PC-3 (cell line): ENCODE measurements at regions not wholly inside any gene's neighbourhood (a gene's known extent, or its start where the extent isn't known, plus 50 kb on each side); places are given as distances from the start of the nearest gene placed in this dataset.

Experiments used
- ATAC-seq: fragments of 200-7000 bp; cut with Tn5 transposase; 2 replicates; pipeline ENCODE4 v1.9.1; 2020; ENCODE audit warnings: mild to moderate bottlenecking, moderate library complexity
- BruUV-seq: library from RNA; stranded (reverse); fragments of 400-500 nt; replicated peaks from 2 replicates; lab custom pipeline; 2021; lab: Mats Ljungman, UMichigan
- CTCF ChIA-PET: fragments of 300-600 bp; sonication (Branson Sonifier 250); formaldehyde crosslinking; loops from one replicate; lab custom pipeline; 2022; ENCODE audit warnings: antibody characterized with exemption; lab: Charles Lee
- POLR2A ChIA-PET: fragments of 300-600 bp; sonication (Branson Sonifier 250); formaldehyde crosslinking; loops from one replicate; lab custom pipeline; 2022; ENCODE audit warnings: antibody characterized with exemption; ENCODE audit not compliant: unreplicated experiment; lab: Charles Lee
- DNase-seq: peaks from one replicate; pipeline ENCODE4 v3.0.0-alpha.2; 2015
- H2AFZ ChIP-seq: fragments of 300-600 bp; sonication (generic); 2 replicates; pipeline ENCODE4 v1.6.0; 2016; ENCODE audit warnings: antibody characterized with exemption, low read length
- H3F3A ChIP-seq: fragments of 300-600 bp; sonication (generic); one replicate; pipeline ENCODE4 v1.6.0; 2017; ENCODE audit warnings: antibody characterized with exemption, low read length, control low read depth, mild to moderate bottlenecking; ENCODE audit not compliant: unreplicated experiment
- H3K27ac ChIP-seq: fragments of 300-600 bp; sonication (generic); 2 replicates; pipeline ENCODE4 v1.5.1; 2016; ENCODE audit warnings: mild to moderate bottlenecking, low read length
- H3K27me3 ChIP-seq: fragments of 300-600 bp; sonication (generic); 2 replicates; pipeline ENCODE4 v1.6.1; 2016; ENCODE audit warnings: low read length, mixed read lengths
- H3K36me3 ChIP-seq: fragments of 300-600 bp; sonication (generic); 2 replicates; pipeline ENCODE4 v1.6.1; 2016; ENCODE audit warnings: low read depth, mixed run types, low read length, mixed read lengths
- H3K4me1 ChIP-seq: fragments of 300-600 bp; sonication (generic); 2 replicates; pipeline ENCODE4 v1.5.1; 2016; ENCODE audit warnings: low read length; ENCODE audit not compliant: insufficient read depth
- H3K4me2 ChIP-seq: fragments of 300-600 bp; sonication (generic); 2 replicates; pipeline ENCODE4 v1.6.0; 2016; ENCODE audit warnings: low read length
- H3K4me3 ChIP-seq: fragments of 300-600 bp; sonication (generic); 2 replicates; pipeline ENCODE4 v1.5.1; 2016; ENCODE audit warnings: mild to moderate bottlenecking, low read length, mixed read lengths
- H3K79me2 ChIP-seq: fragments of 300-600 bp; sonication (generic); 2 replicates; pipeline ENCODE4 v1.6.1; 2017; ENCODE audit warnings: low read length, mixed read lengths
- H3K9ac ChIP-seq: fragments of 300-600 bp; sonication (generic); 2 replicates; pipeline ENCODE4 v1.6.0; 2016; ENCODE audit warnings: mild to moderate bottlenecking, low read length
- H3K9me2 ChIP-seq: fragments of 300-600 bp; sonication (generic); replicated peaks from 2 replicates; pipeline ENCODE4 v1.6.1; 2016; ENCODE audit warnings: mixed run types, low read length, mixed read lengths
- H3K9me3 ChIP-seq: fragments of 300-600 bp; sonication (generic); 2 replicates; pipeline ENCODE4 v1.6.1; 2016; ENCODE audit warnings: low read length, mixed read lengths
- H4K20me1 ChIP-seq: fragments of 300-600 bp; sonication (generic); 2 replicates; pipeline ENCODE4 v1.6.1; 2016; ENCODE audit warnings: low read length, mixed read lengths
- EZH2 ChIP-seq: fragments of 300-600 bp; sonication (generic); IDR thresholded peaks from one replicate; pipeline ENCODE4 v1.6.1; 2017; ENCODE audit warnings: antibody characterized with exemption, mild to moderate bottlenecking, low read length; ENCODE audit not compliant: unreplicated experiment
- EZH2phosphoT487 ChIP-seq: fragments of 300-600 bp; sonication (generic); IDR thresholded peaks from 2 replicates; pipeline ENCODE4 v1.6.1; 2018; ENCODE audit warnings: mild to moderate bottlenecking, antibody characterized with exemption, low read length, borderline replicate concordance
- intact Hi-C: fragments of 100-400 bp; cut with micrococcal nuclease; formaldehyde crosslinking; loops from 2 replicates; pipeline ENCODE4 v1.9.0; 2023
- TF ChIP-seq, protein P1 (sequence below): fragments of 300-600 bp; sonication (generic); conservative IDR thresholded peaks from 2 replicates; pipeline ENCODE4 v1.5.1; 2017; ENCODE audit warnings: antibody characterized with exemption, low read depth, mild to moderate bottlenecking, low read length

GRCh38 chr1:22344851-22345560, 106.6 kb upstream of the ZBTB40 start:
- intact Hi-C loops, result no loop called here

GRCh38 chr1:22347854-22348760, 103.5 kb upstream of the ZBTB40 start:
- DNase-seq, result peak; percentile 91
- ATAC-seq, result peak; percentile 96
- intact Hi-C loops, result loop anchor here (2.0 kb wide), 1 partner anchor 67 kb away; no protein-coding TSS in a partner anchor
- H3K36me3 ChIP-seq, result no peaks in the 10 kb centered on the region
- H3K27me3 ChIP-seq, result peaks cover 32% of the 10 kb centered on the region
- ChIA-PET POLR2A (no interaction called here), CTCF (interaction anchor here (0.7 kb wide), 1 partner anchor 68 kb away, joined by 4 read pairs; no protein-coding TSS in a partner anchor)
- H3K9me2 ChIP-seq, result no peaks in the 10 kb centered on the region
- no peaks in the 10 kb centered on the region for H3F3A ChIP-seq
- H3K4me3 ChIP-seq, result peak overlapping the region; percentile 34; the same call in 1 of the 2 replicates
- H3K9ac ChIP-seq, result no peak overlapping the region
- H3K9me3 ChIP-seq, result no peaks in the 10 kb centered on the region
- BruUV-seq, result no TSS peak
- peak overlapping the region; percentile 57 for H3K27ac ChIP-seq
- TF ChIP-seq, protein P1, sequence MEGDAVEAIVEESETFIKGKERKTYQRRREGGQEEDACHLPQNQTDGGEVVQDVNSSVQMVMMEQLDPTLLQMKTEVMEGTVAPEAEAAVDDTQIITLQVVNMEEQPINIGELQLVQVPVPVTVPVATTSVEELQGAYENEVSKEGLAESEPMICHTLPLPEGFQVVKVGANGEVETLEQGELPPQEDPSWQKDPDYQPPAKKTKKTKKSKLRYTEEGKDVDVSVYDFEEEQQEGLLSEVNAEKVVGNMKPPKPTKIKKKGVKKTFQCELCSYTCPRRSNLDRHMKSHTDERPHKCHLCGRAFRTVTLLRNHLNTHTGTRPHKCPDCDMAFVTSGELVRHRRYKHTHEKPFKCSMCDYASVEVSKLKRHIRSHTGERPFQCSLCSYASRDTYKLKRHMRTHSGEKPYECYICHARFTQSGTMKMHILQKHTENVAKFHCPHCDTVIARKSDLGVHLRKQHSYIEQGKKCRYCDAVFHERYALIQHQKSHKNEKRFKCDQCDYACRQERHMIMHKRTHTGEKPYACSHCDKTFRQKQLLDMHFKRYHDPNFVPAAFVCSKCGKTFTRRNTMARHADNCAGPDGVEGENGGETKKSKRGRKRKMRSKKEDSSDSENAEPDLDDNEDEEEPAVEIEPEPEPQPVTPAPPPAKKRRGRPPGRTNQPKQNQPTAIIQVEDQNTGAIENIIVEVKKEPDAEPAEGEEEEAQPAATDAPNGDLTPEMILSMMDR, result no peak
- TF ChIP-seq EZH2phosphoT487, result no peak
- no peak for TF ChIP-seq EZH2
- peak overlapping the region; percentile 28; the same call in 1 of the 2 replicates for H2AFZ ChIP-seq
- peaks cover 24% of the 10 kb centered on the region for H3K4me1 ChIP-seq
- no peaks in the 10 kb centered on the region for H3K79me2 ChIP-seq
- no peaks in the 10 kb centered on the region for H4K20me1 ChIP-seq
- peak overlapping the region; percentile 69 for H3K4me2 ChIP-seq

More at GRCh38 chr1:22344851-22345560, 106.6 kb upstream of the ZBTB40 start:
- Histone ChIP-seq H2AFZ (no peak overlapping the region), H3K27me3 (peaks cover 18% of the 10 kb centered on the region), H3K36me3 (no peaks in the 10 kb centered on the region), H3F3A (no peaks in the 10 kb centered on the region), H3K9me2 (no peaks in the 10 kb centered on the region), H3K79me2 (no peaks in the 10 kb centered on the region), H3K27ac (no peak overlapping the region), H3K9ac (no peak overlapping the region), H3K4me1 (peaks cover 31% of the 10 kb centered on the region), H3K4me2 (no peak overlapping the region), H3K4me3 (no peak overlapping the region), H4K20me1 (no peaks in the 10 kb centered on the region), H3K9me3 (no peaks in the 10 kb centered on the region)
- TF ChIP-seq EZH2phosphoT487, result no peak
- POLR2A ChIA-PET, result interaction anchor here (0.5 kb wide), 2 partner anchors 36 to 50 kb away, joined by 3 read pairs; no protein-coding TSS in a partner anchor
- no peak for ATAC-seq
- BruUV-seq, result no TSS peak
- CTCF ChIA-PET, result no interaction called here
- no peak for DNase-seq

GRCh38 chr1:22349362-22350043, 102.1 kb upstream of the ZBTB40 start:
- no peak overlapping the region for H3K9ac ChIP-seq
- CTCF ChIA-PET, result no interaction called here
- H3K4me1 ChIP-seq, result peaks cover 24% of the 10 kb centered on the region
- H2AFZ ChIP-seq, result no peak overlapping the region
- no peaks in the 10 kb centered on the region for H3F3A ChIP-seq
- H3K9me3 ChIP-seq, result no peaks in the 10 kb centered on the region
- peaks cover 27% of the 10 kb centered on the region for H3K27me3 ChIP-seq
- no peaks in the 10 kb centered on the region for H3K9me2 ChIP-seq
- intact Hi-C loops, result loop anchor here (2.0 kb wide), 1 partner anchor 65 kb away; no protein-coding TSS in a partner anchor
- no peaks in the 10 kb centered on the region for H3K79me2 ChIP-seq
- ATAC-seq, result no peak
- peak overlapping the region; percentile 3; the same call in 1 of the 2 replicates for H3K4me2 ChIP-seq
- TF ChIP-seq EZH2, result no peak
- TF ChIP-seq EZH2phosphoT487, result no peak
- TF ChIP-seq, protein P1, result no peak
- H3K4me3 ChIP-seq, result no peak overlapping the region
- POLR2A ChIA-PET, result no interaction called here
- H3K27ac ChIP-seq, result no peak overlapping the region
- H3K36me3 ChIP-seq, result no peaks in the 10 kb centered on the region
- DNase-seq, result no peak
- no TSS peak for BruUV-seq
- H4K20me1 ChIP-seq, result no peaks in the 10 kb centered on the region
